Right lobe of liver (tissue), 4 donors: ENCODE measurements at regions not wholly inside any gene's neighbourhood (a gene's known extent, or its start where the extent isn't known, plus 50 kb on each side); places are given as distances from the start of the nearest gene placed in this dataset.

Experiments used
- POLR2A ChIP-seq: fragments of 450-650 bp; IDR thresholded peaks from one replicate; pipeline ENCODE4 v1.6.1; 2017; ENCODE audit warnings: antibody characterized with exemption, mild to moderate bottlenecking
- TF ChIP-seq, protein P1 (sequence below), 4 donors: fragments of 200-600 bp in 3 of 4; fragments of 450-650 bp in 1 of 4; IDR thresholded peaks; one replicate each; pipeline versions ENCODE4 v1.5.1 to v1.8.0; 2016 to 2022; ENCODE audit warnings: antibody characterized with exemption in 4 of 4, mild to moderate bottlenecking in 2 of 4
- donor health status: DM: no; HTN: no; CAD: no.
- donor health status: DM: no; HTN: no; CAD: no.
- donor health status: DM: no; HTN: yes; CAD: no.

- no peak for TF ChIP-seq POLR2A
- TF ChIP-seq, protein P1, sequence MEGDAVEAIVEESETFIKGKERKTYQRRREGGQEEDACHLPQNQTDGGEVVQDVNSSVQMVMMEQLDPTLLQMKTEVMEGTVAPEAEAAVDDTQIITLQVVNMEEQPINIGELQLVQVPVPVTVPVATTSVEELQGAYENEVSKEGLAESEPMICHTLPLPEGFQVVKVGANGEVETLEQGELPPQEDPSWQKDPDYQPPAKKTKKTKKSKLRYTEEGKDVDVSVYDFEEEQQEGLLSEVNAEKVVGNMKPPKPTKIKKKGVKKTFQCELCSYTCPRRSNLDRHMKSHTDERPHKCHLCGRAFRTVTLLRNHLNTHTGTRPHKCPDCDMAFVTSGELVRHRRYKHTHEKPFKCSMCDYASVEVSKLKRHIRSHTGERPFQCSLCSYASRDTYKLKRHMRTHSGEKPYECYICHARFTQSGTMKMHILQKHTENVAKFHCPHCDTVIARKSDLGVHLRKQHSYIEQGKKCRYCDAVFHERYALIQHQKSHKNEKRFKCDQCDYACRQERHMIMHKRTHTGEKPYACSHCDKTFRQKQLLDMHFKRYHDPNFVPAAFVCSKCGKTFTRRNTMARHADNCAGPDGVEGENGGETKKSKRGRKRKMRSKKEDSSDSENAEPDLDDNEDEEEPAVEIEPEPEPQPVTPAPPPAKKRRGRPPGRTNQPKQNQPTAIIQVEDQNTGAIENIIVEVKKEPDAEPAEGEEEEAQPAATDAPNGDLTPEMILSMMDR (IDR thresholded peaks at IDR 0.05), result no peak
These were observed 206.5 kb downstream of the BCAT1 start for GRCh38 chr12:24742378-24742777.
